K562 (cell line): ENCODE measurements at regions not wholly inside any gene's neighbourhood (a gene's known extent, or its start where the extent isn't known, plus 50 kb on each side); places are given as distances from the start of the nearest gene placed in this dataset.

Source experiments
- BRCA1 ChIP-seq, 2 experiments: fragments of 450-650 bp in 1 of 2; sonication (generic) in 1 of 2; formaldehyde crosslinking in 1 of 2; IDR thresholded peaks; 2 replicates each; pipeline versions ENCODE4 v1.5.0 to v1.6.1; 2017 to 2020; ENCODE audit warnings: mild to moderate bottlenecking in 1 of 2, missing genetic modification reagents in 1 of 2
- DDX20 ChIP-seq: fragments of 450-650 bp; IDR thresholded peaks from 2 replicates; pipeline ENCODE4 v1.6.1; 2016; ENCODE audit warnings: missing genetic modification characterization, low read depth, mild to moderate bottlenecking, missing compliant biosample characterization, moderate library complexity
- FOXK1 ChIP-seq: sonication (generic); formaldehyde crosslinking; IDR thresholded peaks from 2 replicates; pipeline ENCODE4 v1.8.0; 2022; ENCODE audit warnings: missing genetic modification reagents, mild to moderate bottlenecking, borderline replicate concordance
- HEY1 ChIP-seq: fragments of 250-450 bp; sonication (Bioruptor Pico); IDR thresholded peaks from 2 replicates; pipeline ENCODE4 v1.5.0; 2020; ENCODE audit warnings: mild to moderate bottlenecking, moderate library complexity, borderline replicate concordance
- KLF6 ChIP-seq: fragments of 250-450 bp; sonication (Bioruptor Pico); IDR thresholded peaks from 2 replicates; pipeline ENCODE4 v1.4.0; 2020; ENCODE audit warnings: mild to moderate bottlenecking, moderate library complexity, borderline replicate concordance
- MEF2D ChIP-seq: conservative IDR thresholded peaks from 2 replicates; pipeline ENCODE4 v1.6.1; 2016; ENCODE audit warnings: low read depth, missing genetic modification characterization, missing compliant biosample characterization
- MEIS2 ChIP-seq: fragments of 450-650 bp; IDR thresholded peaks from 2 replicates; pipeline ENCODE4 v1.6.1; 2014; ENCODE audit warnings: mild to moderate bottlenecking; ENCODE audit not compliant: partially characterized antibody
- MTA2 ChIP-seq: fragments of 450-650 bp; IDR thresholded peaks from 2 replicates; pipeline ENCODE4 v1.6.1; 2016; ENCODE audit warnings: low read depth
- PML ChIP-seq: IDR thresholded peaks from 2 replicates; pipeline ENCODE4 v1.6.1; 2012; ENCODE audit warnings: low read length, inconsistent platforms
- SMAD4 ChIP-seq: fragments of 250-450 bp; sonication (Bioruptor Pico); conservative IDR thresholded peaks from 2 replicates; pipeline ENCODE4 v1.8.0; 2021; ENCODE audit warnings: inconsistent platforms, mild to moderate bottlenecking, moderate library complexity
- TARDBP ChIP-seq: fragments of 450-650 bp; IDR thresholded peaks from 2 replicates; pipeline ENCODE4 v1.6.1; 2016
- TBL1XR1 ChIP-seq, 2 experiments: IDR thresholded peaks; 2 replicates each; pipeline ENCODE4 v1.6.1; 2012; ENCODE audit warnings: improper control_type of control experiment in 2 of 2, low read length in 2 of 2, mild to moderate bottlenecking in 1 of 2
- ZNF134 ChIP-seq: fragments of 250-450 bp; sonication (Bioruptor Pico); conservative IDR thresholded peaks from 2 replicates; pipeline ENCODE4 v1.4.0; 2020
- TF ChIP-seq, protein P1 (sequence below): fragments of 450-650 bp; IDR thresholded peaks from 2 replicates; pipeline ENCODE4 v1.7.1; 2018; ENCODE audit warnings: mild to moderate bottlenecking, low read depth; ENCODE audit not compliant: partially characterized antibody
- TF ChIP-seq, protein P2 (sequence below): sonication (generic); formaldehyde crosslinking; IDR thresholded peaks from 2 replicates; pipeline ENCODE4 v1.8.1; 2023; ENCODE audit warnings: mild to moderate bottlenecking, missing genetic modification reagents, moderate library complexity
- TF ChIP-seq, protein P3 (sequence below): IDR thresholded peaks from 2 replicates; pipeline ENCODE4 v1.6.1; 2012; ENCODE audit warnings: low read depth, low read length, improper control_type of control experiment, borderline replicate concordance
- TF ChIP-seq, protein P4 (sequence below): IDR thresholded peaks from 3 replicates; pipeline ENCODE4 v1.6.1; 2011; ENCODE audit warnings: borderline replicate concordance, mild to moderate bottlenecking; ENCODE audit not compliant: insufficient read length, insufficient read depth

DNA sequence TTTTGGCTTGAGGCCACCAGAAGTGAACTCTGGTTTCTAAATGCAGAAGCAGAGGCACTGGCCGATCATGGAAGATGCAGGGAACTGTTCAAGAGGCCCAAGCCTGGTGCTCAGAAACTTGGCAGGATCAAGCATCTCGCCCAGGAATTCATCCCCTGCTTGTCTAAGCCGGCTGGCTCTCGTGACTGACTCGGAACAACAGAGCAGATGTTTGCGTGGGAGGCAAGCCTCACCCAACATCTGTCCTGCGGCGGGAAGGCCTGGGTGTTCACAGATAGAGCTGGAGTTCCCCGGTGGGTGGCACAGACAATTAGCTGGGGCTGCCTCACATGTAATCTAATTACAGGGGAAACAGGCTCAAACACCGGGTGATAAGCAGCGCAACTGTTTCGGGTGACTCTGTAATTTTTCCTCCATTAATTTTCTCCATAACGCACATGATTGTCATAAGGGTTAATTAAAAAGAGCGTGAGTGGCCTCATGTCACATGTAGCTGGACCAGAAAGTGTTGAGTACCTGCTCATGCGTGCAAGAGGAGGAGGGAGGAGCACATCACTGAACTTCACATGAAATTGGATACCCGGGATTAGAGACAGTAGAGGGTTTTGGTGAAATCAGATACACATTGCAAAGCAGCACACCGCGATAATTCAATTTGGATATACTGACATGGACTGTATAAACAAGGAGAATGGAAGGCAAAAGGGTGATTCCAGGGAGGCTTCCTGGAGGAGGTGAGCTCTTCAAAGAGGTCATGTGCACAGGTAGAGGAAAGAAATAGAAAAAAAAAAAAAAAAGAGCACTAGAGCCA lies 180.0 kb downstream of the ETS2 start (continued):
- TF ChIP-seq BRCA1 (IDR thresholded peaks at IDR 0.05) (no peak), BRCA1 (CRISPR knock-in tag; IDR thresholded peaks at IDR 0.05) (no peak), DDX20 (tag) (no peak), PML (peak; percentile 95), MEIS2 (peak; percentile 12), MEF2D (tag) (peak; percentile 72), TBL1XR1 (IDR thresholded peaks at IDR 0.05; ENCODE audit: low read length in 2 of 2) (peak; percentile 66 to 85; a peak in 3 of 4 replicates), SMAD4 (CRISPR knock-in tag) (peak; percentile 96), TARDBP (peak; percentile 86), ZNF134 (CRISPR knock-in tag) (0 out of 2 replicates have a peak, but pooled peaks have one; percentile 27), FOXK1 (CRISPR knock-in tag) (no peak), KLF6 (CRISPR knock-in tag) (no peak), HEY1 (CRISPR knock-in tag) (no peak), MTA2 (peak; percentile 95)
- TF ChIP-seq, protein P1, sequence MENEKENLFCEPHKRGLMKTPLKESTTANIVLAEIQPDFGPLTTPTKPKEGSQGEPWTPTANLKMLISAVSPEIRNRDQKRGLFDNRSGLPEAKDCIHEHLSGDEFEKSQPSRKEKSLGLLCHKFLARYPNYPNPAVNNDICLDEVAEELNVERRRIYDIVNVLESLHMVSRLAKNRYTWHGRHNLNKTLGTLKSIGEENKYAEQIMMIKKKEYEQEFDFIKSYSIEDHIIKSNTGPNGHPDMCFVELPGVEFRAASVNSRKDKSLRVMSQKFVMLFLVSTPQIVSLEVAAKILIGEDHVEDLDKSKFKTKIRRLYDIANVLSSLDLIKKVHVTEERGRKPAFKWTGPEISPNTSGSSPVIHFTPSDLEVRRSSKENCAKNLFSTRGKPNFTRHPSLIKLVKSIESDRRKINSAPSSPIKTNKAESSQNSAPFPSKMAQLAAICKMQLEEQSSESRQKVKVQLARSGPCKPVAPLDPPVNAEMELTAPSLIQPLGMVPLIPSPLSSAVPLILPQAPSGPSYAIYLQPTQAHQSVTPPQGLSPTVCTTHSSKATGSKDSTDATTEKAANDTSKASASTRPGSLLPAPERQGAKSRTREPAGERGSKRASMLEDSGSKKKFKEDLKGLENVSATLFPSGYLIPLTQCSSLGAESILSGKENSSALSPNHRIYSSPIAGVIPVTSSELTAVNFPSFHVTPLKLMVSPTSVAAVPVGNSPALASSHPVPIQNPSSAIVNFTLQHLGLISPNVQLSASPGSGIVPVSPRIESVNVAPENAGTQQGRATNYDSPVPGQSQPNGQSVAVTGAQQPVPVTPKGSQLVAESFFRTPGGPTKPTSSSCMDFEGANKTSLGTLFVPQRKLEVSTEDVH = no peak
- TF ChIP-seq, protein P2, sequence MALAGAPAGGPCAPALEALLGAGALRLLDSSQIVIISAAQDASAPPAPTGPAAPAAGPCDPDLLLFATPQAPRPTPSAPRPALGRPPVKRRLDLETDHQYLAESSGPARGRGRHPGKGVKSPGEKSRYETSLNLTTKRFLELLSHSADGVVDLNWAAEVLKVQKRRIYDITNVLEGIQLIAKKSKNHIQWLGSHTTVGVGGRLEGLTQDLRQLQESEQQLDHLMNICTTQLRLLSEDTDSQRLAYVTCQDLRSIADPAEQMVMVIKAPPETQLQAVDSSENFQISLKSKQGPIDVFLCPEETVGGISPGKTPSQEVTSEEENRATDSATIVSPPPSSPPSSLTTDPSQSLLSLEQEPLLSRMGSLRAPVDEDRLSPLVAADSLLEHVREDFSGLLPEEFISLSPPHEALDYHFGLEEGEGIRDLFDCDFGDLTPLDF (CRISPR knock-in tag) = no peak
- TF ChIP-seq, protein P3, sequence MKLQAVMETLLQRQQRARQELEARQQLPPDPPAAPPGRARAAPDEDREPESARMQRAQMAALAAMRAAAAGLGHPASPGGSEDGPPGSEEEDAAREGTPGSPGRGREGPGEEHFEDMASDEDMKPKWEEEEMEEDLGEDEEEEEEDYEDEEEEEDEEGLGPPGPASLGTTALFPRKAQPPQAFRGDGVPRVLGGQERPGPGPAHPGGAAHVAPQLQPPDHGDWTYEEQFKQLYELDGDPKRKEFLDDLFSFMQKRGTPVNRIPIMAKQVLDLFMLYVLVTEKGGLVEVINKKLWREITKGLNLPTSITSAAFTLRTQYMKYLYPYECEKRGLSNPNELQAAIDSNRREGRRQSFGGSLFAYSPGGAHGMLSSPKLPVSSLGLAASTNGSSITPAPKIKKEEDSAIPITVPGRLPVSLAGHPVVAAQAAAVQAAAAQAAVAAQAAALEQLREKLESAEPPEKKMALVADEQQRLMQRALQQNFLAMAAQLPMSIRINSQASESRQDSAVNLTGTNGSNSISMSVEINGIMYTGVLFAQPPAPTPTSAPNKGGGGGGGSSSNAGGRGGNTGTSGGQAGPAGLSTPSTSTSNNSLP = 0 out of 2 replicates have a peak, but pooled peaks have one; percentile 52
- TF ChIP-seq, protein P4, sequence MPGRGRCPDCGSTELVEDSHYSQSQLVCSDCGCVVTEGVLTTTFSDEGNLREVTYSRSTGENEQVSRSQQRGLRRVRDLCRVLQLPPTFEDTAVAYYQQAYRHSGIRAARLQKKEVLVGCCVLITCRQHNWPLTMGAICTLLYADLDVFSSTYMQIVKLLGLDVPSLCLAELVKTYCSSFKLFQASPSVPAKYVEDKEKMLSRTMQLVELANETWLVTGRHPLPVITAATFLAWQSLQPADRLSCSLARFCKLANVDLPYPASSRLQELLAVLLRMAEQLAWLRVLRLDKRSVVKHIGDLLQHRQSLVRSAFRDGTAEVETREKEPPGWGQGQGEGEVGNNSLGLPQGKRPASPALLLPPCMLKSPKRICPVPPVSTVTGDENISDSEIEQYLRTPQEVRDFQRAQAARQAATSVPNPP = no peak
